Endothelial cell of umbilical vein (primary cell): ENCODE measurements at regions not wholly inside any gene's neighbourhood (a gene's known extent, or its start where the extent isn't known, plus 50 kb on each side); places are given as distances from the start of the nearest gene placed in this dataset.

ENCODE experiments used
- BruUV-seq: library from RNA; stranded (reverse); fragments of 400-500 nt; replicated peaks from 2 replicates; lab custom pipeline; 2021; lab: Mats Ljungman, UMichigan
- CTCF ChIA-PET: fragments of 300-600, 350-600 bp; sonication (Branson Sonifier 250); formaldehyde crosslinking; loops from one replicate; lab custom pipeline; 2021; ENCODE audit warnings: antibody characterized with exemption, inconsistent platforms; lab: Charles Lee
- POLR2A ChIA-PET: fragments of 300-600, 350-600 bp; sonication (Branson Sonifier 250); formaldehyde crosslinking; loops from one replicate; lab custom pipeline; 2021; ENCODE audit warnings: antibody characterized with exemption, inconsistent platforms; lab: Charles Lee
- DNase-seq: peaks from one replicate; pipeline ENCODE4 v3.0.0-alpha.2; 2011; ENCODE audit warnings: low read depth, low spot score
- FAIRE-seq: peaks from 2 replicates; lab custom pipeline; 2011; peaks lifted over from hg19 to GRCh38; lab: Jason Lieb, UNC
- H2AFZ ChIP-seq: 2 replicates; pipeline ENCODE4 v1.6.0; 2012; ENCODE audit warnings: low read depth, low read length, control low read depth, inconsistent platforms
- H3K27ac ChIP-seq: 2 replicates; pipeline ENCODE4 v1.5.1; 2011; ENCODE audit warnings: low read depth, mild to moderate bottlenecking, control low read depth, low read length, moderate library complexity; ENCODE audit not compliant: insufficient read depth
- H3K27me3 ChIP-seq, 2 experiments: 2 replicates each; pipeline versions ENCODE4 v1.6.0 to v1.6.1; 2011; ENCODE audit warnings: low read length in 2 of 2, mixed read lengths in 1 of 2; ENCODE audit not compliant: control insufficient read depth in 2 of 2, insufficient read depth in 2 of 2
- H3K36me3 ChIP-seq, 2 experiments: 2 replicates in 1 of 2; 3 replicates in 1 of 2; pipeline ENCODE4 v1.5.1; 2011; ENCODE audit warnings: low read length in 2 of 2, mild to moderate bottlenecking in 1 of 2, moderate library complexity in 1 of 2; ENCODE audit not compliant: control insufficient read depth in 2 of 2, insufficient read depth in 2 of 2; ENCODE audit errors: extremely low read depth in 1 of 2
- H3K4me1 ChIP-seq: 3 replicates; pipeline ENCODE4 v1.5.1; 2011; ENCODE audit warnings: mild to moderate bottlenecking, low read length; ENCODE audit not compliant: control insufficient read depth, insufficient read depth; ENCODE audit errors: extremely low read depth
- H3K4me2 ChIP-seq: 2 replicates; pipeline ENCODE4 v1.6.1; 2011; ENCODE audit warnings: low read length, control low read depth, mixed read lengths; ENCODE audit not compliant: insufficient read depth
- H3K4me3 ChIP-seq, 3 experiments: fragments of 200-600 bp in 1 of 3; sonication (generic), shearing (Covaris generic) in 1 of 3; replicated peaks in 1 of 3; 2 replicates each; pipeline ENCODE4 v1.5.1; 2011 to 2016; ENCODE audit warnings: control low read depth in 3 of 3, low read length in 3 of 3, mild to moderate bottlenecking in 2 of 3, inconsistent platforms in 1 of 3, low read depth in 1 of 3, moderate library complexity in 1 of 3; ENCODE audit not compliant: insufficient read depth in 1 of 3
- H3K79me2 ChIP-seq: 2 replicates; pipeline ENCODE4 v1.6.0; 2012; ENCODE audit warnings: low read length, inconsistent platforms; ENCODE audit not compliant: control insufficient read depth, insufficient read depth
- H3K9ac ChIP-seq: replicated peaks from 2 replicates; pipeline ENCODE3; 2011; ENCODE audit warnings: low read length, control low read depth; ENCODE audit not compliant: insufficient read depth; ENCODE audit errors: extremely low read depth
- H3K9me1 ChIP-seq: replicated peaks from 3 replicates; pipeline ENCODE4 v1.6.0; 2011; ENCODE audit warnings: mild to moderate bottlenecking, low read length; ENCODE audit not compliant: control insufficient read depth, insufficient read depth; ENCODE audit errors: extremely low read depth
- H3K9me3 ChIP-seq: replicated peaks from 2 replicates; pipeline ENCODE4 v1.5.1; 2012; ENCODE audit warnings: low read length, inconsistent platforms; ENCODE audit not compliant: control insufficient read depth, insufficient read depth
- H4K20me1 ChIP-seq: replicated peaks from 2 replicates; pipeline ENCODE3; 2011; ENCODE audit warnings: mild to moderate bottlenecking, low read length; ENCODE audit not compliant: control insufficient read depth, insufficient read depth; ENCODE audit errors: extremely low read depth
- CTCF ChIP-seq, 2 donors: IDR thresholded peaks; 1 replicate in 1 of 2; 2 replicates in 1 of 2; pipeline ENCODE4 v1.5.1; 2011; ENCODE audit warnings: low read length in 2 of 2, mild to moderate bottlenecking in 2 of 2, moderate library complexity in 2 of 2, control low read depth in 1 of 2, inconsistent platforms in 1 of 2, low read depth in 1 of 2; ENCODE audit not compliant: insufficient read depth in 1 of 2; ENCODE audit errors: extremely low read depth in 1 of 2
- EZH2 ChIP-seq: IDR thresholded peaks from 2 replicates; pipeline ENCODE4 v1.6.1; 2012; ENCODE audit warnings: borderline replicate concordance, low read depth, mild to moderate bottlenecking, moderate library complexity, low read length, inconsistent platforms; ENCODE audit not compliant: severe bottlenecking
- FOS ChIP-seq: IDR thresholded peaks from 2 replicates; pipeline ENCODE4 v1.6.1; 2011; ENCODE audit warnings: mild to moderate bottlenecking, low read length, moderate library complexity, borderline replicate concordance; ENCODE audit not compliant: insufficient read depth
- GATA2 ChIP-seq: IDR thresholded peaks from 2 replicates; pipeline ENCODE4 v1.7.0; 2011; ENCODE audit warnings: low read depth, mild to moderate bottlenecking, moderate library complexity, mixed read lengths, low read length; ENCODE audit not compliant: insufficient read length, insufficient read depth
- JUN ChIP-seq: IDR thresholded peaks from 2 replicates; pipeline ENCODE4 v1.6.1; 2011; ENCODE audit warnings: borderline replicate concordance, low read depth; ENCODE audit not compliant: insufficient read length, insufficient read depth
- MAX ChIP-seq: IDR thresholded peaks from 2 replicates; pipeline ENCODE4 v1.6.1; 2011; ENCODE audit not compliant: insufficient read depth, insufficient read length
- MYC ChIP-seq: IDR thresholded peaks from one replicate; pipeline ENCODE4 v1.6.1; 2011; ENCODE audit warnings: mild to moderate bottlenecking, low read depth, low read length
- POLR2A ChIP-seq: IDR thresholded peaks from 2 replicates; pipeline ENCODE4 v1.6.1; 2012; ENCODE audit warnings: low read depth, mild to moderate bottlenecking, control low read depth, low read length
- POLR2AphosphoS5 ChIP-seq: IDR thresholded peaks from 2 replicates; pipeline ENCODE4 v1.6.1; 2012; ENCODE audit warnings: low read depth, mild to moderate bottlenecking, control low read depth, low read length, moderate library complexity; ENCODE audit not compliant: insufficient read depth
- dilution Hi-C: fragments of 300-500 bp; cut with MboI; formaldehyde crosslinking; loops from one replicate; pipeline ENCODE4 v1.15.0; 2019; ENCODE audit warnings: low sequenced_read_pairs; ENCODE audit not compliant: extremely low pct_ligation_motif_present
- intact Hi-C: fragments of 100-400 bp; cut with micrococcal nuclease; formaldehyde crosslinking; loops from one replicate; pipeline ENCODE4 v1.10.0; 2022

GRCh38 chr6:40039042-40039441, 104.8 kb upstream of the MOCS1 start:
- dilution Hi-C loops (no loop called here), intact Hi-C loops (no loop called here)
- POLR2A ChIA-PET, result no interaction called here
- no peak overlapping the region for H3K27ac ChIP-seq
- H3K36me3 ChIP-seq, result no peaks in the 10 kb centered on the region
- no peaks in the 10 kb centered on the region for H3K27me3 ChIP-seq
- DNase-seq (no peak), FAIRE-seq (no peak)
- CTCF ChIA-PET, result no interaction called here
- no peaks in the 10 kb centered on the region for H4K20me1 ChIP-seq
- no peak overlapping the region for H3K4me3 ChIP-seq
- no peaks in the 10 kb centered on the region for H3K79me2 ChIP-seq
- no peak for TF ChIP-seq POLR2AphosphoS5
- peaks cover 1% of the 10 kb centered on the region for H3K9me3 ChIP-seq
- H3K9me1 ChIP-seq, result no peaks in the 10 kb centered on the region
- no peak overlapping the region for H3K9ac ChIP-seq
- no peak overlapping the region for H3K4me2 ChIP-seq
- no TSS peak for BruUV-seq
- no peaks in the 10 kb centered on the region for H3K4me1 ChIP-seq
- H2AFZ ChIP-seq, result no peak overlapping the region

GRCh38 chr6:40038626-40039025, 104.4 kb upstream of the MOCS1 start:
- no peaks in the 10 kb centered on the region for H4K20me1 ChIP-seq
- H3K27me3 ChIP-seq, result no peaks in the 10 kb centered on the region
- no peaks in the 10 kb centered on the region for H3K4me1 ChIP-seq
- H3K27ac ChIP-seq, result no peak overlapping the region
- peaks cover 1% of the 10 kb centered on the region for H3K9me3 ChIP-seq
- DNase-seq (no peak), FAIRE-seq (no peak)
- dilution Hi-C loops, result no loop called here
- H3K36me3 ChIP-seq, result no peaks in the 10 kb centered on the region
- no peak overlapping the region for H2AFZ ChIP-seq
- no peaks in the 10 kb centered on the region for H3K79me2 ChIP-seq
- no peak overlapping the region for H3K4me2 ChIP-seq
- POLR2A ChIA-PET, result no interaction called here
- TF ChIP-seq EZH2, result no peak
- no peak for TF ChIP-seq POLR2A
- TF ChIP-seq GATA2, result no peak
- no peak for TF ChIP-seq MYC
- no peak for TF ChIP-seq MAX
- TF ChIP-seq CTCF (IDR thresholded peaks at IDR 0.05; ENCODE audit: extremely low read depth in 1 of 2, insufficient read depth in 1 of 2, low read depth in 1 of 2, low read length in 2 of 2), result no peak
- no peak for TF ChIP-seq POLR2AphosphoS5
- no peak for TF ChIP-seq JUN
- no peak for TF ChIP-seq FOS
- no peak overlapping the region for H3K4me3 ChIP-seq
- intact Hi-C loops, result no loop called here
- H3K9ac ChIP-seq, result no peak overlapping the region
- CTCF ChIA-PET, result no interaction called here
- no TSS peak for BruUV-seq
- no peaks in the 10 kb centered on the region for H3K9me1 ChIP-seq
